ENCODE measurements at regions not wholly inside any gene's neighbourhood (a gene's known extent, or its start where the extent isn't known, plus 50 kb on each side); places are given as distances from the start of the nearest gene placed in this dataset.

GRCh38 chr21:27219068-27219467, 252.2 kb upstream of the ADAMTS5 start:
- Histone ChIP-seq H3K27me3 (replicated peaks; ENCODE audit: insufficient read depth, low read depth, low read length, poor library complexity) (no peaks in the 10 kb centered on the region), H3K27ac (ENCODE audit: low read depth, low read length, poor library complexity, severe bottlenecking) (no peak overlapping the region), H3K9me3 (ENCODE audit: low read depth, low read length, poor library complexity, severe bottlenecking) (no peaks in the 10 kb centered on the region), H3K4me3 (ENCODE audit: low read depth, low read length, poor library complexity, severe bottlenecking) (no peak overlapping the region), H3K36me3 (ENCODE audit: insufficient read depth, low read length, poor library complexity, severe bottlenecking) (no peaks in the 10 kb centered on the region), H3K4me1 (ENCODE audit: insufficient read depth, low read length, poor library complexity, severe bottlenecking) (no peaks in the 10 kb centered on the region)
- BruUV-seq (replicated peaks): no TSS peak
- intact Hi-C loops (cut with micrococcal nuclease; ENCODE audit: unreplicated experiment): no loop called here
- TF ChIP-seq EZH2 (IDR thresholded peaks at IDR 0.05; ENCODE audit: borderline replicate concordance, low read depth, low read length, poor library complexity, severe bottlenecking) (no peak), CTCF (conservative IDR thresholded peaks at IDR 0.05; ENCODE audit: low read depth, low read length) (no peak)
- DNase-seq (ENCODE audit: low spot score): no peak
- CTCF ChIA-PET: no interaction called here
- POLR2A ChIA-PET (ENCODE audit: low non-redundant PET): no interaction called here

GRCh38 chr21:27213303-27213702, 246.4 kb upstream of the ADAMTS5 start:
- Histone ChIP-seq H3K4me1 (ENCODE audit: insufficient read depth, low read length, poor library complexity, severe bottlenecking) (no peaks in the 10 kb centered on the region), H3K27ac (ENCODE audit: low read depth, low read length, poor library complexity, severe bottlenecking) (no peak overlapping the region), H3K36me3 (ENCODE audit: insufficient read depth, low read length, poor library complexity, severe bottlenecking) (no peaks in the 10 kb centered on the region), H3K4me3 (ENCODE audit: low read depth, low read length, poor library complexity, severe bottlenecking) (no peak overlapping the region), H3K27me3 (replicated peaks; ENCODE audit: insufficient read depth, low read depth, low read length, poor library complexity) (no peaks in the 10 kb centered on the region), H3K9me3 (ENCODE audit: low read depth, low read length, poor library complexity, severe bottlenecking) (no peaks in the 10 kb centered on the region)
- intact Hi-C loops (cut with micrococcal nuclease; ENCODE audit: unreplicated experiment): no loop called here
- ChIA-PET CTCF (no interaction called here), POLR2A (ENCODE audit: low non-redundant PET) (no interaction called here)
- BruUV-seq (replicated peaks): no TSS peak
- peak; percentile 6 for DNase-seq (ENCODE audit: low spot score)
- TF ChIP-seq CTCF (conservative IDR thresholded peaks at IDR 0.05; ENCODE audit: low read depth, low read length): no peak
- no peak for TF ChIP-seq EZH2 (IDR thresholded peaks at IDR 0.05; ENCODE audit: borderline replicate concordance, low read depth, low read length, poor library complexity, severe bottlenecking)

- H3K4me3 ChIP-seq (ENCODE audit: low read depth, low read length, poor library complexity, severe bottlenecking): no peak overlapping the region
- CTCF ChIA-PET: no interaction called here
- no peaks in the 10 kb centered on the region for H3K4me1 ChIP-seq (ENCODE audit: insufficient read depth, low read length, poor library complexity, severe bottlenecking)
- peaks cover 3% of the 10 kb centered on the region for H3K9me3 ChIP-seq (ENCODE audit: low read depth, low read length, poor library complexity, severe bottlenecking)
- DNase-seq (ENCODE audit: low spot score): no peak
- H3K27me3 ChIP-seq (replicated peaks; ENCODE audit: insufficient read depth, low read depth, low read length, poor library complexity): no peaks in the 10 kb centered on the region
- POLR2A ChIA-PET (ENCODE audit: low non-redundant PET): no interaction called here
- TF ChIP-seq CTCF (conservative IDR thresholded peaks at IDR 0.05; ENCODE audit: low read depth, low read length) (no peak), EZH2 (IDR thresholded peaks at IDR 0.05; ENCODE audit: borderline replicate concordance, low read depth, low read length, poor library complexity, severe bottlenecking) (no peak)
- no peak overlapping the region for H3K27ac ChIP-seq (ENCODE audit: low read depth, low read length, poor library complexity, severe bottlenecking)
- no peaks in the 10 kb centered on the region for H3K36me3 ChIP-seq (ENCODE audit: insufficient read depth, low read length, poor library complexity, severe bottlenecking)
- no TSS peak for BruUV-seq (replicated peaks)
- intact Hi-C loops (cut with micrococcal nuclease; ENCODE audit: unreplicated experiment): no loop called here
Measured at GRCh38 chr21:27212441-27212840, 245.6 kb upstream of the ADAMTS5 start.

All from A673 (cell line).